HepG2 (cell line): ENCODE measurements at regions not wholly inside any gene's neighbourhood (a gene's known extent, or its start where the extent isn't known, plus 50 kb on each side); places are given as distances from the start of the nearest gene placed in this dataset.

ENCODE experiments used
- ATAC-seq: fragments of 200-7000 bp; cut with Tn5 transposase; 3 replicates; pipeline ENCODE4 v1.9.1; 2020; ENCODE audit warnings: mild to moderate bottlenecking, moderate library complexity
- BruUV-seq: library from RNA; stranded (reverse); fragments of 400-500 nt; replicated peaks from 2 replicates; lab custom pipeline; 2021; lab: Mats Ljungman, UMichigan
- CTCF ChIA-PET: fragments of 300-600 bp; formaldehyde crosslinking; extraction: SDS; loops from one replicate; lab custom pipeline; 2021; ENCODE audit warnings: low total read pairs, inconsistent platforms, low intra/inter-chr PET ratio; lab: Yijun Ruan, JAX
- POLR2A ChIA-PET: fragments of 350-600 bp; sonication (Branson Sonifier 250); formaldehyde crosslinking; loops from one replicate; lab custom pipeline; 2020; ENCODE audit warnings: antibody characterized with exemption, inconsistent platforms; lab: Yijun Ruan, JAX
- DNase-seq: peaks from one replicate; pipeline ENCODE4 v3.0.0-alpha.2; 2015; ENCODE audit warnings: low spot score
- FAIRE-seq: peaks from 3 replicates; lab custom pipeline; 2011; peaks lifted over from hg19 to GRCh38; lab: Jason Lieb, UNC
- H2AFZ ChIP-seq: one replicate; pipeline ENCODE4 v1.6.1; 2011; ENCODE audit warnings: low read length, inconsistent platforms
- H3K27ac ChIP-seq: fragments of 300-600 bp; 3 replicates; pipeline ENCODE4 v1.8.0; 2011; ENCODE audit warnings: mixed run types, mild to moderate bottlenecking, mixed read lengths, low read length, inconsistent platforms; ENCODE audit not compliant: insufficient read depth; ENCODE audit errors: extremely low read length
- H3K27me3 ChIP-seq, 2 experiments: fragments of 200-600 bp in 1 of 2; 2 replicates in 1 of 2; 3 replicates in 1 of 2; pipeline versions ENCODE4 v1.6.0 to v1.8.0; 2011; ENCODE audit warnings: low read length in 2 of 2, mild to moderate bottlenecking in 2 of 2, moderate library complexity in 2 of 2, inconsistent platforms in 1 of 2; ENCODE audit not compliant: insufficient read depth in 2 of 2, control insufficient read depth in 1 of 2
- H3K36me3 ChIP-seq, 2 experiments: fragments of 200-600 bp in 1 of 2; replicated peaks in 1 of 2; 2 replicates in 1 of 2; 3 replicates in 1 of 2; pipeline versions ENCODE4 v1.5.1 to v1.8.0; 2011; ENCODE audit warnings: low read length in 2 of 2, inconsistent platforms in 1 of 2; ENCODE audit not compliant: insufficient read depth in 2 of 2, control insufficient read depth in 1 of 2
- H3K4me1 ChIP-seq: 2 replicates; pipeline ENCODE4 v1.5.1; 2012; ENCODE audit warnings: low read length, inconsistent platforms; ENCODE audit not compliant: insufficient read depth
- H3K4me2 ChIP-seq: 2 replicates; pipeline ENCODE4 v1.6.0; 2011; ENCODE audit warnings: low read depth, low read length, inconsistent platforms
- H3K4me3 ChIP-seq, 3 experiments: fragments of 200-600 bp in 1 of 3; sonication (generic), shearing (Covaris generic) in 1 of 3; replicated peaks in 1 of 3; 2 replicates each; pipeline ENCODE4 v1.5.1; 2011 to 2016; ENCODE audit warnings: low read length in 3 of 3, inconsistent platforms in 2 of 3, low read depth in 2 of 3, mild to moderate bottlenecking in 2 of 3, control low read depth in 1 of 3, mixed read lengths in 1 of 3; ENCODE audit not compliant: insufficient read depth in 1 of 3
- H3K79me2 ChIP-seq: one replicate; pipeline ENCODE4 v1.6.1; 2011; ENCODE audit warnings: low read length, inconsistent platforms; ENCODE audit not compliant: insufficient read depth
- H3K9ac ChIP-seq: 2 replicates; pipeline ENCODE4 v1.6.0; 2011; ENCODE audit warnings: mild to moderate bottlenecking, low read depth, low read length, inconsistent platforms; ENCODE audit not compliant: insufficient read depth
- H3K9me3 ChIP-seq: 2 replicates; pipeline ENCODE4 v1.5.1; 2012; ENCODE audit warnings: mild to moderate bottlenecking, low read length
- H4K20me1 ChIP-seq: 2 replicates; pipeline ENCODE4 v1.6.0; 2011; ENCODE audit warnings: inconsistent platforms, mild to moderate bottlenecking, low read length, moderate library complexity; ENCODE audit not compliant: insufficient read depth
- AKNA ChIP-seq: sonication (generic); formaldehyde crosslinking; IDR thresholded peaks from 2 replicates; pipeline ENCODE4 v1.4.0; 2020; ENCODE audit warnings: missing genetic modification reagents, borderline replicate concordance
- CEBPG ChIP-seq: IDR thresholded peaks from 2 replicates; pipeline ENCODE4 v1.6.1; 2016
- E2F1 ChIP-seq: sonication (generic); formaldehyde crosslinking; IDR thresholded peaks from 2 replicates; pipeline ENCODE4 v1.5.0; 2020; ENCODE audit warnings: missing genetic modification reagents
- LBX2 ChIP-seq: sonication (generic); formaldehyde crosslinking; IDR thresholded peaks from 2 replicates; pipeline ENCODE4 v1.5.0; 2020; ENCODE audit warnings: missing genetic modification reagents, mild to moderate bottlenecking, borderline replicate concordance
- MAF1 ChIP-seq: sonication (generic); formaldehyde crosslinking; IDR thresholded peaks from 2 replicates; pipeline ENCODE4 v1.5.0; 2020; ENCODE audit warnings: missing genetic modification reagents, borderline replicate concordance
- MBNL3 ChIP-seq: fragments of 250-450 bp; sonication (Bioruptor Pico); conservative IDR thresholded peaks from 2 replicates; pipeline ENCODE4 v1.8.0; 2022; ENCODE audit warnings: mild to moderate bottlenecking, inconsistent platforms
- NCOA1 ChIP-seq: sonication (generic); formaldehyde crosslinking; IDR thresholded peaks from 2 replicates; pipeline ENCODE4 v1.9.0; 2021; ENCODE audit warnings: missing genetic modification reagents
- POLR2AphosphoS5 ChIP-seq: IDR thresholded peaks from 2 replicates; pipeline ENCODE4 v1.6.1; 2012; ENCODE audit warnings: low read depth, low read length
- TGIF2 ChIP-seq: IDR thresholded peaks from 2 replicates; pipeline ENCODE4 v1.6.1; 2016; ENCODE audit warnings: control low read depth, missing compliant biosample characterization
- ZKSCAN1 ChIP-seq: fragments of 150-350 bp; IDR thresholded peaks from 2 replicates; pipeline ENCODE4 v1.6.1; 2014; ENCODE audit warnings: low read length
- ZNF205 ChIP-seq: IDR thresholded peaks from 2 replicates; pipeline ENCODE4 v1.6.1; 2018; ENCODE audit warnings: missing biosample characterization, missing genetic modification reagents
- ZNF44 ChIP-seq: sonication (generic); formaldehyde crosslinking; IDR thresholded peaks from 2 replicates; pipeline ENCODE4 v1.5.1; 2020; ENCODE audit warnings: mild to moderate bottlenecking, missing genetic modification reagents
- ZNF709 ChIP-seq: sonication (generic); formaldehyde crosslinking; IDR thresholded peaks from 2 replicates; pipeline ENCODE4 v1.5.0; 2020; ENCODE audit warnings: mild to moderate bottlenecking, missing genetic modification reagents
- WGBS: methylation state at CpG from one replicate; pipeline ENCODE4 v1.1.6; 2017; ENCODE audit warnings: low lambda C conversion rate; 5-methylcytosine and 5-hydroxymethylcytosine counted together
- in situ Hi-C: cut with HindIII; loops from 2 replicates; pipeline ENCODE4 v1.10.0; 2017; ENCODE audit warnings: low pct_unique_long_range_greater_than_20kb; ENCODE audit not compliant: extremely low pct_ligation_motif_present
- intact Hi-C: fragments of 100-400 bp; cut with micrococcal nuclease; formaldehyde crosslinking; loops from one replicate; pipeline ENCODE4 v1.10.0; 2022; ENCODE audit not compliant: unreplicated experiment

DNA sequence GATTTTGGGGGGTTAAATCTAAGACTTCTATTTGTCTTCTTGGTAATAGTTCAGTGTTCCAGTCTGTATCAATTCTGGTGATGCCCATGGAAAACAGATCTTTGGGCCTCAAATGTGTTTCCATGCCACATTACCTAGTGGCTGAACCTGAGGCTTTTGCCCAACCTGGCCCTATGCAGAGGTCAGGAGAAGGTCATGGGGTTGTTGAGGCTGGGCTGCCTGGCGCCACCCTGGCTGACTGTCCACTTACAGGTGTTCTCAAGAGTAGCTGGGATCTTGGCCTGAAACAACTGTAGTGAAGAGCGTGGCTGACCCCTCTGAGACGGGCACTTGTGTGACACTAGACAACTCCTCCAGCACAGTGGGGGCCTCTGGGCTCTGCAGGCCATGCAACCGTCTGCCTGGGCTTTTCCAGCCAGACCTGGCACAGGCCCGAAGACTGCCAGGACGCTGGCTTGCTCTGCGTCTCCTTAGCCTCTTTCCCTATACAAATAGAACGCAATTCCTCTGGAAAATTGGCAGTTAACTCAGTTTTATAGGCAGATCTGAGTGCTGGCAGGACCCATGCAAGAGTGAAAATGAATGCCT, 127.8 kb downstream of the TRIM43 start:
- Histone ChIP-seq H3K9me3 (no peaks in the 10 kb centered on the region), H2AFZ (no peak overlapping the region), H3K79me2 (no peaks in the 10 kb centered on the region), H3K4me3 (no peak overlapping the region), H3K4me2 (no peak overlapping the region), H3K27ac (no peak overlapping the region), H4K20me1 (no peaks in the 10 kb centered on the region), H3K9ac (no peak overlapping the region), H3K4me1 (no peaks in the 10 kb centered on the region), H3K36me3 (no peaks in the 10 kb centered on the region), H3K27me3 (peaks cover 1 to 8% of the 10 kb centered on the region in 2 experiments; a peak in 2 of 5 replicates)
- intact Hi-C loops = no loop called here
- TF ChIP-seq ZNF44 (CRISPR knock-in tag) (no peak), TGIF2 (CRISPR knock-in tag) (no peak), POLR2AphosphoS5 (no peak), ZNF205 (CRISPR knock-in tag) (no peak), ZKSCAN1 (no peak), NCOA1 (CRISPR knock-in tag) (no peak), MBNL3 (no peak), E2F1 (no peak), LBX2 (CRISPR knock-in tag) (no peak), MAF1 (CRISPR knock-in tag) (no peak), CEBPG (CRISPR knock-in tag) (no peak), AKNA (CRISPR knock-in tag) (no peak), ZNF709 (CRISPR knock-in tag) (no peak)
- FAIRE-seq (no peak), DNase-seq (no peak), ATAC-seq (no peak)
- POLR2A ChIA-PET = no interaction called here
- in situ Hi-C loops = no loop called here
- 18% methylated on average over 8 of the region's 8 CpGs for WGBS
- CTCF ChIA-PET = no interaction called here
- BruUV-seq = no TSS peak
